Coronary artery (tissue), 2 donors: ENCODE measurements at regions not wholly inside any gene's neighbourhood (a gene's known extent, or its start where the extent isn't known, plus 50 kb on each side); places are given as distances from the start of the nearest gene placed in this dataset.

Source experiments
- DNase-seq: peaks from one replicate; pipeline ENCODE4 v3.0.0-alpha.2; 2017; ENCODE audit warnings: low spot score
- H3K27ac ChIP-seq, 2 donors: fragments of 200-600 bp; sonication (generic); one replicate each; pipeline ENCODE4 v1.5.1; 2016 to 2019
- H3K4me3 ChIP-seq: fragments of 200-600 bp; sonication (generic); 2 replicates; pipeline ENCODE4 v1.5.1; 2016; ENCODE audit warnings: mild to moderate bottlenecking, moderate library complexity
- TF ChIP-seq, protein P1 (sequence below): fragments of 200-600 bp; sonication (generic); IDR thresholded peaks from one replicate; pipeline ENCODE4 v1.5.1; 2019; ENCODE audit warnings: antibody characterized with exemption

DNA sequence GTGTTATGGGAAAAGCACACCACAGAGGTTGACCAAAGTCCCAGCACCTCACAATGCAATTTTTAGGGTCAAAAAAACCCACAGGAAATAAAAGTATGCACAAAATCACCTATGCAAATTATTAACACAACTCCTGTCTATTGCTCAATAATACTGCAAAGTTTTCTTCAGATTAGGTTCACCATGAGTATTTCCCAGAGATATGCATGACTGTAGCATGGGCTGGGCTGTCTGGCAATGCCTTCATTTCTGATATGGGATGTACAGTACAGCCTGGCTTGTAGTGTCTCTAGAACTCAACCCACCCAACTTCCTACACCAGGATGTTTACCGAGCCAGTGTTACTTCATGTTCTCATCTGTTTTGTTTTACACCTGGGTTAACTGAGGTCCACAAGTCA lies 698.7 kb upstream of the ARGLU1 start:
- H3K4me3 ChIP-seq: no peak overlapping the region
- H3K27ac ChIP-seq: no peak overlapping the region
- DNase-seq: no peak
- TF ChIP-seq, protein P1, sequence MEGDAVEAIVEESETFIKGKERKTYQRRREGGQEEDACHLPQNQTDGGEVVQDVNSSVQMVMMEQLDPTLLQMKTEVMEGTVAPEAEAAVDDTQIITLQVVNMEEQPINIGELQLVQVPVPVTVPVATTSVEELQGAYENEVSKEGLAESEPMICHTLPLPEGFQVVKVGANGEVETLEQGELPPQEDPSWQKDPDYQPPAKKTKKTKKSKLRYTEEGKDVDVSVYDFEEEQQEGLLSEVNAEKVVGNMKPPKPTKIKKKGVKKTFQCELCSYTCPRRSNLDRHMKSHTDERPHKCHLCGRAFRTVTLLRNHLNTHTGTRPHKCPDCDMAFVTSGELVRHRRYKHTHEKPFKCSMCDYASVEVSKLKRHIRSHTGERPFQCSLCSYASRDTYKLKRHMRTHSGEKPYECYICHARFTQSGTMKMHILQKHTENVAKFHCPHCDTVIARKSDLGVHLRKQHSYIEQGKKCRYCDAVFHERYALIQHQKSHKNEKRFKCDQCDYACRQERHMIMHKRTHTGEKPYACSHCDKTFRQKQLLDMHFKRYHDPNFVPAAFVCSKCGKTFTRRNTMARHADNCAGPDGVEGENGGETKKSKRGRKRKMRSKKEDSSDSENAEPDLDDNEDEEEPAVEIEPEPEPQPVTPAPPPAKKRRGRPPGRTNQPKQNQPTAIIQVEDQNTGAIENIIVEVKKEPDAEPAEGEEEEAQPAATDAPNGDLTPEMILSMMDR: no peak

DNA sequence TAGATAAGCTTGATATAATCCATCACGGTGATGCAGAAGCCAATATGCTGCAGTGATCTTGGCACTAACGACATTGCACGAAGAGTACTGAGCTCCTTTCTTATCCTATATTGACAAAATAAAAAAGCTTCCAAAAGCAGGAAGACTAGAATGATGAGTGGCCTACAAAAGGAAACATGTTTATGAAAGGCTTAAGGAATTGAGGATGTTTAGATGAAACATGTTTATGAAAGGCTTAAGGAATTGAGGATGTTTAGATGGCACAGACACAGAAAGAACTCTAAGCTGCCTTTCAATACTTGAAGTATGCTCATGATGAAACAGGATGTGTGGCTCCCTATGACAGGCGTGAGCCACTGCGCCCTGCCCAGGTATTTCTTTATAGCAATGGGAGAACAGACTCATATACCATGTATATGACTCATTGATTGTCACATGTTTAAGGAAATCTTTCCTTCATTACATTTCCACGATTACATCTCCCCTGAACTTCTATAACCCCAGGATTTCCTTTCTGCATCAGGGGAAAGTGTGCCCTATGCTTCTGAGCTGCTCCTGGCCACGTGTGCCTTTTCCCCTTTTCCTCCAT lies 690.8 kb upstream of the ARGLU1 start:
- Histone ChIP-seq H3K27ac (no peak overlapping the region), H3K4me3 (no peak overlapping the region)
- TF ChIP-seq, protein P1: no peak
- DNase-seq: no peak

DNA sequence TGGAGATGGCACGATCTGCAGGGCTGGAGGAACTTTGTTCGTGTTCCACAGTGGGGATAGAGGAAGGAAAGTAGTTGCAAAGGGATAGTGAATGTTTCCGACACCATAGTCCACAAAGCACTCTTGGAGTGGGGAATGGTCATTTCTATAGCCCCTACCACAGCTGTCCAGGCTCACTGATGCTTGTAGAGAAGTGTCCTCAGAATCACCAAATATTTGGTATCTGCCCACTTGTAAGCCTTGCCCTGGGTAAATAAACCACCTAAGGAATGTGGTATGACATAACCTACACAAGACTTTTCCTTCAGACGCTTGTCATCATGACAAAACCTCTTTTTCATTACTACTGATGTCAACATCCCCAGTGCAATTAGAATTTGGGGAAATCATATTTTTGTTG lies 686.5 kb upstream of the ARGLU1 start:
- H3K27ac ChIP-seq: no peak overlapping the region
- no peak for DNase-seq
- TF ChIP-seq, protein P1: peak; percentile 6
- H3K4me3 ChIP-seq: no peak overlapping the region

DNA sequence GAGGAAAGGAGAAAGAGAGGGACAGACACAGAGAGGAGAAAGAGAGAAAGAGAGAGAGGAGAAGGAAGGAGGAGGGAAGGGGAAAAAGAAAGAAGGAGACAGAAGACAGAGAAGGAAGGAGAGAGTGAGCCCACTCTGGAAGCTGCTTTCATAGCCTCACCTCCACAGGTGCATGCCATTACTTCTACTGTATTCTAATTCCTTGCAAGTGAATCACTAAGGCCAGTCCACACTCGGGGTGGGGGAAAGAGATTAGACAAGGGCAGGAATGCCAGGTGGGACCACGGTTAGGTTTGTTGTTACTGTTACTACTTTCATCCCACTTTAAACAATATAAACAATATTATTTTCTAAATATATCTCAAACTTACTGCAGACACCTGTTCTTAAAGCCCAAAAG lies 684.5 kb upstream of the ARGLU1 start:
- TF ChIP-seq, protein P1: no peak
- no peak for DNase-seq
- H3K27ac ChIP-seq: no peak overlapping the region
- H3K4me3 ChIP-seq: no peak overlapping the region

DNA sequence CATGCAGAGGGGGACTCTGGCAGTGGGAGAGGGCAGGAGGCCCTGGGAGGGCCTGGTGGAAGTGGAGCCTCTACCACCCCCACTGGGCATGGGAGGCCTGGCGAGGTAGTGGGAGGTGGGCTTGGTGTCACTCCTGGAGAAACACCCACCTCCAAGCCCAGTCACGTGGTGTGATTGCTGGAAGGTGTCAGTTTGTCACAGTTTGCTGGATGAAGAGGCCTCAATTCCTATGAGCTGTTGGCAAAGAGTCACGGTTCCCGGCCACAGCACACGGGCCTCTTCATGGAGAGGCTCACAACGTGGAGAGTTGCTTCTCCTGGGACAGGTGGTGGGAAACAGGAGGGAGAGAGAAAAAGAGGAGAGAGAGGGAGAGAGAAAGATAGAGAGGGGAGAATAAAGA lies 684.1 kb upstream of the ARGLU1 start:
- no peak overlapping the region for H3K27ac ChIP-seq
- no peak overlapping the region for H3K4me3 ChIP-seq
- DNase-seq: no peak
- TF ChIP-seq, protein P1: no peak

DNA sequence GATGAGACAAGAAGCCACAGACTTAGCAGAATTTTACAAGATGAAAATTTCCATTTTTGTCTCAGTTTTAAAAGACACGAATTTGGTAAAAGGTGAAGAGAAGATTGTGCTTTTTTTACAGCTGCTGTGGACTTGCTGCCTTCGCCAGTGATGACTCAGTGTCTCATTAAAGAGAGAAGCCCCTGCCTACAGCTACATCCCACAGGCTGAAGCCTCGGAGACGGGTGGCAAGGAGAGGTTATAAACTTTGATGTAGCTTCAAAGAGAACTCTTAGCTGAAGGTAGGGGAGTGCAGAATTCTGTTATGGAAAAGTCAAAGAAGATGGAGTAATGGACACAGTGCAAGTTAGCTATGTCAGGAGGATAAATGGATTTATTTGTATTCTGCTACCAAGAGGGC lies 683.4 kb upstream of the ARGLU1 start:
- H3K4me3 ChIP-seq: no peak overlapping the region
- H3K27ac ChIP-seq: no peak overlapping the region
- TF ChIP-seq, protein P1: no peak
- DNase-seq: no peak

DNA sequence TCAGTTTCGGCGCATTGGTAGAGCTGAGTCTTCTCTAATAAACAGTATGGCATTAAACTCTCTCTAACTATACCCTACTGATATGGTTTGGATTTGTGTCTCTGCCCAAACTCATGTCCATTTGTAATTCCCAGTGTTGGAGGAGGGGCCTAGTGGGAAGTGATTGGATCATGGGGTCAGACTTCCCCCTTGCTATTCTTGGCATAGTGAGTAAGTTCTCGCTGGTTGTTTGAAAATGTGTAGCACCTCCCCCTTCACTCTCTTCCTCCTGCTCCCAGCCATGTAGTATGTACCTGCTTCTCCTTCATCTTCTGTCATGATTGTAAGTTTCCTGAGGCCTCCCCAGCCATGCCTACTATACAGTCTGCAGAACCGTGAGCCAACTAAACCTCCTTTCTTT lies 682.7 kb upstream of the ARGLU1 start:
- TF ChIP-seq, protein P1: no peak

More for the DNA sequence above, 682.7 kb upstream of the ARGLU1 start:
- DNase-seq: no peak
- no peak overlapping the region for H3K27ac ChIP-seq
- H3K4me3 ChIP-seq: no peak overlapping the region
